ENCODE measurements at regions not wholly inside any gene's neighbourhood (a gene's known extent, or its start where the extent isn't known, plus 50 kb on each side); places are given as distances from the start of the nearest gene placed in this dataset.

DNA sequence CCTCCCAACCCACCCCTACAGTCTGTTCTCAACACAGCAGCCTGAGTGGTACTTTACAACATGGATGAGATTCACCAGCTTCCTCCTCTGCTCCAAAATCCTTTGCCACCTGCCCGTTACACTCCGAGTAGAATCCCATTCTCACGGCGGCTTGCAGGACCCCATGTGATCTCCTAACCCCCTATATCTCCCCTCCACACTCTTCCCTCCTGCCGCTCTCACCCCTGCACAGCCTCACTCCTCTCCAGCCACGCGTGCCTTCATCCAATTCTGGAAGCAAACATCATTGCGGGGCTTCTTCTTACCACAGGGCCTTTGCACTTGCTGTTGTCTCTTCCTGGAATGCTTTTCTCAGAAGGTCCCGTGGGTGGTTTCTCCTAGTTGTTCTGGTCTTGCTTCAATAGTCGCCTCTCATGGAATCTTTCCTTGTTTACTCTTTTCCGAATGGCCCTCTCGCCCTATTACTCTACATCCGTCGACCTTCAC is 472.3 kb downstream of the CDH26 start:
- TF ChIP-seq, protein P1, sequence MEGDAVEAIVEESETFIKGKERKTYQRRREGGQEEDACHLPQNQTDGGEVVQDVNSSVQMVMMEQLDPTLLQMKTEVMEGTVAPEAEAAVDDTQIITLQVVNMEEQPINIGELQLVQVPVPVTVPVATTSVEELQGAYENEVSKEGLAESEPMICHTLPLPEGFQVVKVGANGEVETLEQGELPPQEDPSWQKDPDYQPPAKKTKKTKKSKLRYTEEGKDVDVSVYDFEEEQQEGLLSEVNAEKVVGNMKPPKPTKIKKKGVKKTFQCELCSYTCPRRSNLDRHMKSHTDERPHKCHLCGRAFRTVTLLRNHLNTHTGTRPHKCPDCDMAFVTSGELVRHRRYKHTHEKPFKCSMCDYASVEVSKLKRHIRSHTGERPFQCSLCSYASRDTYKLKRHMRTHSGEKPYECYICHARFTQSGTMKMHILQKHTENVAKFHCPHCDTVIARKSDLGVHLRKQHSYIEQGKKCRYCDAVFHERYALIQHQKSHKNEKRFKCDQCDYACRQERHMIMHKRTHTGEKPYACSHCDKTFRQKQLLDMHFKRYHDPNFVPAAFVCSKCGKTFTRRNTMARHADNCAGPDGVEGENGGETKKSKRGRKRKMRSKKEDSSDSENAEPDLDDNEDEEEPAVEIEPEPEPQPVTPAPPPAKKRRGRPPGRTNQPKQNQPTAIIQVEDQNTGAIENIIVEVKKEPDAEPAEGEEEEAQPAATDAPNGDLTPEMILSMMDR (IDR thresholded peaks at IDR 0.05): no peak
- TF ChIP-seq YY1 (IDR thresholded peaks at IDR 0.05; ENCODE audit: low read depth) (no peak), NFIC (IDR thresholded peaks at IDR 0.05; ENCODE audit: borderline replicate concordance) (no peak), GABPA (IDR thresholded peaks at IDR 0.05; ENCODE audit: low read depth) (no peak), EP300 (IDR thresholded peaks at IDR 0.05; ENCODE audit: borderline replicate concordance in 1 of 2, low read depth in 1 of 2, low read length in 1 of 2) (no peak), TCF12 (IDR thresholded peaks at IDR 0.05) (no peak), SMC3 (IDR thresholded peaks at IDR 0.05; ENCODE audit: low read depth, low read length) (no peak)
- TF ChIP-seq, protein P2, sequence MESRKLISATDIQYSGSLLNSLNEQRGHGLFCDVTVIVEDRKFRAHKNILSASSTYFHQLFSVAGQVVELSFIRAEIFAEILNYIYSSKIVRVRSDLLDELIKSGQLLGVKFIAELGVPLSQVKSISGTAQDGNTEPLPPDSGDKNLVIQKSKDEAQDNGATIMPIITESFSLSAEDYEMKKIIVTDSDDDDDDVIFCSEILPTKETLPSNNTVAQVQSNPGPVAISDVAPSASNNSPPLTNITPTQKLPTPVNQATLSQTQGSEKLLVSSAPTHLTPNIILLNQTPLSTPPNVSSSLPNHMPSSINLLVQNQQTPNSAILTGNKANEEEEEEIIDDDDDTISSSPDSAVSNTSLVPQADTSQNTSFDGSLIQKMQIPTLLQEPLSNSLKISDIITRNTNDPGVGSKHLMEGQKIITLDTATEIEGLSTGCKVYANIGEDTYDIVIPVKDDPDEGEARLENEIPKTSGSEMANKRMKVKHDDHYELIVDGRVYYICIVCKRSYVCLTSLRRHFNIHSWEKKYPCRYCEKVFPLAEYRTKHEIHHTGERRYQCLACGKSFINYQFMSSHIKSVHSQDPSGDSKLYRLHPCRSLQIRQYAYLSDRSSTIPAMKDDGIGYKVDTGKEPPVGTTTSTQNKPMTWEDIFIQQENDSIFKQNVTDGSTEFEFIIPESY (IDR thresholded peaks at IDR 0.05; ENCODE audit: borderline replicate concordance, low read depth): no peak

Data from SK-N-SH (cell line).